OCI-LY1 (cell line): ENCODE measurements at regions not wholly inside any gene's neighbourhood (a gene's known extent, or its start where the extent isn't known, plus 50 kb on each side); places are given as distances from the start of the nearest gene placed in this dataset.

ENCODE experiments used
- EZH2 ChIP-seq: fragments of 200-600 bp; sonication (generic), shearing (Covaris generic); IDR thresholded peaks from 2 replicates; pipeline ENCODE4 v1.8.0; 2017; ENCODE audit warnings: borderline replicate concordance, mixed run types, mild to moderate bottlenecking, antibody characterized with exemption, low read length, moderate library complexity, mixed read lengths
- TF ChIP-seq, protein P1 (sequence below): fragments of 200-600 bp; sonication (generic), shearing (Covaris generic); IDR thresholded peaks from 2 replicates; pipeline ENCODE4 v1.5.1; 2017; ENCODE audit warnings: mild to moderate bottlenecking, antibody characterized with exemption, low read length, moderate library complexity, mixed read lengths

DNA sequence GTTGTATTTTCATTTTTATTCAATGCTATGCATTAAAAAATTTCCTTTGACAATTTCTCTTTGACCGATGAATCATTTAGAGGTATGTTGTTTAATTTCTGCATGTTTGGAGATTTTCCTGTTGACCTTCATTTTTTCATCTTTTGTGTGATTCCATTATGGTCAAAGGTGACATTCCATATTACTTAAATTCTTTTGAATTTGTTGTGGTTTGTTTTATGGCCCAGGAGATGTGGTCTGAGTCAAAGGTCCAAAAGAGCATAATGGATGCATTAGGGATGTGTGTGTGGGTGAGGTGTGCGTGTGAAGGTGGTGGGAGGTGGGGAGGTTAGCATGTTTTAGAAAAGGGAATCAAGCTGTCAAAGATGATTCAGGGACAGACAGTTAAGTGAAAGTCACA lies 76.0 kb upstream of the GIMD1 start:
- TF ChIP-seq, protein P1, sequence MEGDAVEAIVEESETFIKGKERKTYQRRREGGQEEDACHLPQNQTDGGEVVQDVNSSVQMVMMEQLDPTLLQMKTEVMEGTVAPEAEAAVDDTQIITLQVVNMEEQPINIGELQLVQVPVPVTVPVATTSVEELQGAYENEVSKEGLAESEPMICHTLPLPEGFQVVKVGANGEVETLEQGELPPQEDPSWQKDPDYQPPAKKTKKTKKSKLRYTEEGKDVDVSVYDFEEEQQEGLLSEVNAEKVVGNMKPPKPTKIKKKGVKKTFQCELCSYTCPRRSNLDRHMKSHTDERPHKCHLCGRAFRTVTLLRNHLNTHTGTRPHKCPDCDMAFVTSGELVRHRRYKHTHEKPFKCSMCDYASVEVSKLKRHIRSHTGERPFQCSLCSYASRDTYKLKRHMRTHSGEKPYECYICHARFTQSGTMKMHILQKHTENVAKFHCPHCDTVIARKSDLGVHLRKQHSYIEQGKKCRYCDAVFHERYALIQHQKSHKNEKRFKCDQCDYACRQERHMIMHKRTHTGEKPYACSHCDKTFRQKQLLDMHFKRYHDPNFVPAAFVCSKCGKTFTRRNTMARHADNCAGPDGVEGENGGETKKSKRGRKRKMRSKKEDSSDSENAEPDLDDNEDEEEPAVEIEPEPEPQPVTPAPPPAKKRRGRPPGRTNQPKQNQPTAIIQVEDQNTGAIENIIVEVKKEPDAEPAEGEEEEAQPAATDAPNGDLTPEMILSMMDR = no peak
- TF ChIP-seq EZH2 = no peak
